ENCODE measurements at regions not wholly inside any gene's neighbourhood (a gene's known extent, or its start where the extent isn't known, plus 50 kb on each side); places are given as distances from the start of the nearest gene placed in this dataset.

DNA sequence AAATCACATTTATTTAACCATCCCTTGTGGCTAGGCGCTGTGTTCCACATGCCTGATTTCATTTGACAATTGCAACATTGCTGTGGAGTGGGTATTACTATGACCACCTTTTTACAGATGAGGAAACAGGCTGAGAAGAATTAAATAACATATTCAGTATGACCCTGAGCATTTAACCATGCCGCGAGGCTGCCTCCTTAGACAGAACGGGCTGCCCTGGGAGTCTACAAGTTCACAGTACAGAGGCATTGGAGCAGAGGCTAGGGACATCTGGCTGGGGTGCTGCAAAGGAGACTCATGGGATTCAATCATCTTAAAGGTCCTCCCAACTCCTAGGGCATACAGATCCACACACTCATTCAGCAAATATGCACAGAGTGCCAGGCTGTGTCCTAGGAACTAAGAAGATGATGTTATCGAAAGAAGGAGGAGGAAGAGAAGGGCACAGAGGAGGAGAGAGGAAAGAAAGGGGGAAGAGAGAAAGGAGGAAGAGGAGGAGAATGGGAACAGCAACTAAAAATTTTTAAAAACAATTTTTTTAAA, 164.7 kb upstream of the CCND2 start:
- H3K27me3 ChIP-seq (ENCODE audit: low read depth): peaks cover 6% of the 10 kb centered on the region
- H3K4me1 ChIP-seq: peaks cover 4% of the 10 kb centered on the region
- no peak overlapping the region for H3K27ac ChIP-seq (replicated peaks)
- H3K9me3 ChIP-seq (replicated peaks): no peaks in the 10 kb centered on the region
- TF ChIP-seq, protein P1, sequence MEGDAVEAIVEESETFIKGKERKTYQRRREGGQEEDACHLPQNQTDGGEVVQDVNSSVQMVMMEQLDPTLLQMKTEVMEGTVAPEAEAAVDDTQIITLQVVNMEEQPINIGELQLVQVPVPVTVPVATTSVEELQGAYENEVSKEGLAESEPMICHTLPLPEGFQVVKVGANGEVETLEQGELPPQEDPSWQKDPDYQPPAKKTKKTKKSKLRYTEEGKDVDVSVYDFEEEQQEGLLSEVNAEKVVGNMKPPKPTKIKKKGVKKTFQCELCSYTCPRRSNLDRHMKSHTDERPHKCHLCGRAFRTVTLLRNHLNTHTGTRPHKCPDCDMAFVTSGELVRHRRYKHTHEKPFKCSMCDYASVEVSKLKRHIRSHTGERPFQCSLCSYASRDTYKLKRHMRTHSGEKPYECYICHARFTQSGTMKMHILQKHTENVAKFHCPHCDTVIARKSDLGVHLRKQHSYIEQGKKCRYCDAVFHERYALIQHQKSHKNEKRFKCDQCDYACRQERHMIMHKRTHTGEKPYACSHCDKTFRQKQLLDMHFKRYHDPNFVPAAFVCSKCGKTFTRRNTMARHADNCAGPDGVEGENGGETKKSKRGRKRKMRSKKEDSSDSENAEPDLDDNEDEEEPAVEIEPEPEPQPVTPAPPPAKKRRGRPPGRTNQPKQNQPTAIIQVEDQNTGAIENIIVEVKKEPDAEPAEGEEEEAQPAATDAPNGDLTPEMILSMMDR (IDR thresholded peaks at IDR 0.05; ENCODE audit: borderline replicate concordance): no peak
- DNase-seq: no peak
- no peaks in the 10 kb centered on the region for H3K36me3 ChIP-seq
- intact Hi-C loops (cut with micrococcal nuclease): loop anchor here (5.0 kb wide), 1 partner anchor 168 kb away; no protein-coding TSS in a partner anchor
- H3K4me3 ChIP-seq: no peak overlapping the region

DNA sequence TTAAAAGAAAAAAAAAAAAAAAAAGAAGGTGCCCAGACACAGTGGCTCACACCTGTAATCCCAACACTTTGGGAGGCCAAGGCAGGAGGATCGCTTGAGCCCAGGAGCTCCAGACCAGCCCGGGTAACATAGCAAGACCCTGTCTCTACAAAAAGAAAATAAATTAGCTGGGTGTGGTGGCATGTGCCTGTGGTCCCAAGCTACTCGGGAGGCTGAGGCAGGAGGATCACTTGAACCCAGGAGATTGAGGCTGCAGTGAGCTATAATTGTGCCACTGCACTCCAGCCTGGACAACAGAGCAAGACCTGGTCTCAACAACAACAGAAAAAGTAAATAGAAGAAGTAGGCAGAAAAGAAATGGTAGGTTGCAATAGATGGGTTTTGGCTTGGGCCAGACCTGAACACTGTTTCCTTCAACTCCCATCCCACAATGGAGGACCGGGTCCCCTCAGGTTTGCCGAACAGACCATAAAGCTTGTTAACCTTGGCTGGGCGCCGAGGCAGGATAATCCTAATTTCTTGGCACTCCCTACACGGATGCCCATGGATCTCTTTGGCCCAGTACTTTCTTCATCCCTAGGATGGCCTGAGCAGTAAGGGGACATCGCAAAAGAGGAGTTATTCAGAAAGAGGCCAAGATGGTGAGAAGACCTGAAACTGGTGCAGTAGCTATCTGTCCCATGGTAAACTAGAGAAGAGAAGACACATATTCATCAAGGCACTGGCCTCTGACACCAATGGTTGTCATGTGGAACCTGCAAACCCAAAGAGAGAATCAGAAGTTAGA, 165.5 kb upstream of the CCND2 start:
- H3K36me3 ChIP-seq: no peaks in the 10 kb centered on the region
- H3K27me3 ChIP-seq (ENCODE audit: low read depth): no peaks in the 10 kb centered on the region
- no peak overlapping the region for H3K4me3 ChIP-seq
- DNase-seq: no peak
- intact Hi-C loops (cut with micrococcal nuclease): loop anchor here (5.0 kb wide), 1 partner anchor 169 kb away; no protein-coding TSS in a partner anchor
- H3K27ac ChIP-seq (replicated peaks): no peak overlapping the region
- H3K4me1 ChIP-seq: peaks cover 4% of the 10 kb centered on the region
- H3K9me3 ChIP-seq (replicated peaks): no peaks in the 10 kb centered on the region
- TF ChIP-seq, protein P1 (IDR thresholded peaks at IDR 0.05; ENCODE audit: borderline replicate concordance): no peak

GRCh38 chr12:4107436-4107878, 166.1 kb upstream of the CCND2 start:
- intact Hi-C loops (cut with micrococcal nuclease): loop anchor here (5.0 kb wide), 1 partner anchor 170 kb away; no protein-coding TSS in a partner anchor
- no peaks in the 10 kb centered on the region for H3K9me3 ChIP-seq (replicated peaks)
- no peak overlapping the region for H3K4me3 ChIP-seq
- no peaks in the 10 kb centered on the region for H3K36me3 ChIP-seq
- no peaks in the 10 kb centered on the region for H3K27me3 ChIP-seq (ENCODE audit: low read depth)
- no peak overlapping the region for H3K27ac ChIP-seq (replicated peaks)
- no peak for DNase-seq
- peaks cover 4% of the 10 kb centered on the region for H3K4me1 ChIP-seq
- TF ChIP-seq, protein P1 (IDR thresholded peaks at IDR 0.05; ENCODE audit: borderline replicate concordance): peak; percentile 59

GRCh38 chr12:4106621-4107020, 166.9 kb upstream of the CCND2 start:
- Histone ChIP-seq H3K9me3 (replicated peaks) (no peaks in the 10 kb centered on the region), H3K4me1 (peaks cover 4% of the 10 kb centered on the region), H3K27me3 (ENCODE audit: low read depth) (no peaks in the 10 kb centered on the region), H3K4me3 (no peak overlapping the region), H3K27ac (replicated peaks) (no peak overlapping the region), H3K36me3 (no peaks in the 10 kb centered on the region)
- DNase-seq: no peak
- intact Hi-C loops (cut with micrococcal nuclease): loop anchor here (5.0 kb wide), 1 partner anchor 171 kb away; no protein-coding TSS in a partner anchor
- TF ChIP-seq, protein P1 (IDR thresholded peaks at IDR 0.05; ENCODE audit: borderline replicate concordance): no peak

GRCh38 chr12:4104722-4105244, 168.8 kb upstream of the CCND2 start:
- TF ChIP-seq, protein P1 (IDR thresholded peaks at IDR 0.05; ENCODE audit: borderline replicate concordance): no peak
- Histone ChIP-seq H3K27me3 (ENCODE audit: low read depth) (no peaks in the 10 kb centered on the region), H3K9me3 (replicated peaks) (no peaks in the 10 kb centered on the region), H3K27ac (replicated peaks) (peak overlapping the region; percentile 51), H3K36me3 (no peaks in the 10 kb centered on the region), H3K4me1 (peaks cover 4% of the 10 kb centered on the region), H3K4me3 (no peak overlapping the region)
- intact Hi-C loops (cut with micrococcal nuclease): loop anchor here (5.0 kb wide), 1 partner anchor 173 kb away; no protein-coding TSS in a partner anchor
- DNase-seq: no peak

Measured in left ventricle myocardium inferior (tissue), 1 donor.